HG02588 (cell line): ENCODE measurements at regions not wholly inside any gene's neighbourhood (a gene's known extent, or its start where the extent isn't known, plus 50 kb on each side); places are given as distances from the start of the nearest gene placed in this dataset.
"Not testable (repeated sequence)": the region's sequence is repeated elsewhere in the genome, so short reads cannot be mapped to it uniquely, and the experiment has no call there.

Source experiments
- ATAC-seq: cut with Tn5 transposase; IDR thresholded peaks from one replicate; pipeline ENCODE4 v1.9.1; 2021; ENCODE audit warnings: mild to moderate bottlenecking, moderate library complexity; ENCODE audit not compliant: unreplicated experiment

- not testable (repeated sequence) for ATAC-seq
Observed at GRCh38 chr18:76611750-76612045, 116.7 kb upstream of the ZNF516 start.

DNA sequence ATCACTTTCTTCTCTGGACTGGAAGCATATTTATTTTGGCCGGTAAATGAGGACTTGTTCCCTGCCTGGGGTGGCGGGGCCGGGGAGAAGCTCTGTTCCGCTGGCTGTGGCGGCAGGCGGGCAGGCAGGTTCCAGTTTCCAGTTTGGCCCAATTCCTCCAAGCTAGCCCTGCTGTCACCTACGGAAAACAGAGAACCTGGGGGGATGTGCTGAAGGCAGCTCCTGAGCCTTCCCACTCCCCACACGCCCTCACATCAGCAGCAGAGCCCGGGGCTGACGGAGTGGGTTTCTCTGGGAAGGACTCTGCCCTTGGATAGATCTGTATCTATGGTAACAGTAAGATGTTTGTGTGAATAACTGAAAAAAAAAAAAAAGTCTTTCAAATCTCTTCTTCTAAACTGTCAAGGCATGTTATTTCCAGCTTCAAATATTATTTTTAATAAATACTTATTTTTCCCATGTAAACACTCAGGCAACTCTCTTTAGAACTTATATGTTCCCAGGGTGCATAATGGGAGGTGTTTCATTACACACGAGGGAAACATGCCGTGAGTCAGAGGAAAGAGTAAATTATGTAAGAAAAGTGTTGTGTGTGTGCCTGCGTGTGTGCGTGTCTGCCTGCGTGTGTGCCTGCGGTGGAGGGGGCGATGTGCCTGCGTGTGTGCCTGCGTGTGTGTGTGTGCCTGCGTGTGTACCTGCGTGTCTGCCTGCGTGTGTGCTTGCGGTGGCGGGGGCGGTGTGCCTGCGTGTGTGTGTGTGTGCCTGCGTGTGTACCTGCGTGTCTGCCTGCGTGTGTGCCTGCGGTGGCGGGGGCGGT lies 116.1 kb upstream of the ZNF516 start:
- ATAC-seq = no peak

- ATAC-seq = no peak
Observed at GRCh38 chr18:76610012-76610411, 115.0 kb upstream of the ZNF516 start.

DNA sequence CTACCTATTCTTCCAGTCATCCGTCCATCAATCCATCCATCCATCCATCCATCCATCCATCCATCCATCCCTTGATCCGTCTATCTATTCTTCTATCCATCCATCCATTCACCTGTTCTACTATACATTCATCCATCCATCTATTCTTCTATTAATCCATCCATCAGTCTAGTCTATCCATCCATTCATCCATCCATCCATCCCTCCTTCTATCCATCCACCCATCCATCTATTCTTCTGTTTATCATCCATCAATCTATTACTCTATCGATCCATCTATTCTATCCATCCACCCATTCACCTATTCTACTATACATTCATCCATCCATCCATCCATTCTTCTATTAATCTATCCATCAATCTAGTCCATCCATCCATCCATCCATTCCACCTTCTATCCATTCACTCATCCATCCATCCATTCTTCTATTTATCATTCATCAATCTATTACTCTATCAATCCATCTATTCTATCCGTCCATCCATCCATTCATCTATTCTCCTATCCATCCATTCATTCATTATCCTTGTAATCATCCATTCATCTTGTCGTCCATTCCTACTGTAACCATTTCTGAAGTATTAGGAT lies 110.4 kb upstream of the ZNF516 start:
- no peak for ATAC-seq

DNA sequence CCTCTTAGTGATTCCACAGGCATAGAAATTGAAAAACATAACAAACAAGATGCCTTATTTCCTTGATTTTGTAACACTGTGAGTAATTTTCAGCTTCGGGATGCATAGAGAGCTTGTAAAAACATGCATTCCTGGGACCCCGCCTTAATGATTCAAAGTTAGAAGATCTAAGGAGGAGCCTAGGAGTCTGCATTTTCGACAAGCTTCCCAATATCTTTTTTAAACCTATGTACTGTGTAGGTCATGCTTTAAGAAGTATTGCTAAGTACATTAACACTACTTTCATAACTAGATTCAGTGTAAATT lies 109.8 kb upstream of the ZNF516 start:
- ATAC-seq = no peak

DNA sequence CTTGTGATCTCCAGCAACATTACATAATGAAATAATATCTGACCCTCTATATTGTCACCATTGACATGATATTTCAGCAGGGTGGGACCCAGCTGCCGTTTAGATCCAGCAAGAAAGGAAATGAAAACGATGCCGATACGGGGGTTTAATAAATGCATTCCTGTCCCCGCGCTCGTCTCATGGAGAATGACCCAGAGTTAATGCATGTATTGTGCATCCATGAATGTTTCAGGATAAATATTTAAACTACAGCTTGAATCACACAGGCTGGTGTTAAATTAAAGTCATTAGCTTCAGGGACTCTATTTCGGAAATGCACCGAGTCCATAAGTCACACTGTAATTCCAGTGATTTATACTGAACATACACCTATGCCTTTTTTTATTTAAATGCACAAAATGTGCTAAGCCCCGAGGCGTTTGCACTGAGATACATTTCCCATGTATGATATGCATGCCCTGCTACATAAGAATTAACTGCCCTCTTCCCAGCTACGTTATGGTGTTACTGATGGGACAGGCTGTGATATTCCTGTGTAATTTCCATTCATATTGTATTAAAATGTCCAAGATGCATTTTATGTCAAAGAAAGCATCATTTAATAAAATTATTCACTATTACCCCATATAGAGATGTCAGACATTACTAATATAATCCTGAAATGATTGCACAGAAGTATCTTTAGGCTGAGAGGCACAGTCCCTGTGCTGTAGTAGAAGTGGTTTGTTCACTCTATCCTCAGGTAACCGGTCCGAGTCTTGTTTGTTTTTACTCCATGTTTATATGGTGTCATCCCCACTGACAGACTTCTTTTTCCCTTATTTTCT lies 109.3 kb upstream of the ZNF516 start:
- no peak for ATAC-seq

DNA sequence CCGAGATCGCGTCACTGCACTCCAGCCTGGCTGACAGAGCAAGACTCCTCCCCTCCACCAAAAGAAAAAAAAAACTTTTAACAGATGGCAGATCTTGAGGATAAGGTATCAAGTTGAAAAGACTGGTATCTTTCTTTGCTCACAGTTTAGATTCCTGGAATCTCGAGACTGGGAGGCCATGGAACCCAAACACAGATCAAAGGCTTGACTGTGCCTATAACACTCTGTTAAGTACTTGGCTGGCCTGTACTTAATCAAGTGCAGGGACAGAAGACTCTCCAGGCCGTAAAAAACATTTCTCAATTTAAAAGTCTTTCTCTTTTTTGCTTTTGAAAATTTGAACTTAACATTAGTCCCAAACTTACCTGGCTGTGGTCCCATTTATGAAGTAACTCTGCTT lies 107.1 kb upstream of the ZNF516 start:
- no peak for ATAC-seq

DNA sequence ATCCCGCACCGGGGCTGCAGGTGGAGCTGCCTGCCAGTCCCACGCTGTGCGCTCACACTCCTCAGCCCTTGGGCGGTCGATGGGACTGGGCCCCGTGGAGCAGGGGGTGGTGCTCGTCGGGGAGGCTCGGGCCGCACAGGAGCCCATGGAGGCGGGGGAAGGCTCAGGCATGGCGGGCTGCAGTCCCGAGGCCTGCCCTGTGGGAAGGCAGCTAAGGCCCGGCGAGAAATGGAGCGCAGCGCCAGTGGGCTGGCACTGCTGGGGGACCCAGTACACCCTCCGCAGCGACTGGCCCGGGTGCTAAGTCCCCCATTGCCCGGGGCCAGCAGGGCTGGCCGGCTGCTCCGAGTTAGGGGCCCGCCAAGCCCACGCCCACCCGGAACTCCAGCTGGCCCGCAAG lies 105.0 kb upstream of the ZNF516 start:
- ATAC-seq = not testable (repeated sequence)

GRCh38 chr18:76594966-76595365 lies 99.9 kb upstream of the ZNF516 start:
- ATAC-seq = no peak

DNA sequence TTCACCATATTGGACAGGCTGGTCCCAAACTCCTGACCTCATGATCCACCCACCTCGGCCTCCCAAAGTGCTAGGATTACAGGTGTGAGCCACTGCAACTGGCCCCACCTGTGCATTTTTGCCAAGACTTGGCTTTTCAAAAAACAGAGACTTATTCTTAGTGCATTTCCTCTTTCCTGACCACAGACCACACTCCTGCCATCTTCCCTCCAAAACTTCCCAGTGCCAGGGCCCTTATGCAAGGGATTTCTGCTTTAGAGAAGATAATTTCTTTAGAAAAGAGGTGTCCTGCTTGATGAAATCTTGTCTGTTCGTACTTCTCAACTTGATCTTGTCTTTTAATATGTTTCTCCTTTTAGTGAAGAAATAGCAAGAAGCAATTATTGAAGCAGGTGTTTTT lies 98.8 kb upstream of the ZNF516 start:
- no peak for ATAC-seq

DNA sequence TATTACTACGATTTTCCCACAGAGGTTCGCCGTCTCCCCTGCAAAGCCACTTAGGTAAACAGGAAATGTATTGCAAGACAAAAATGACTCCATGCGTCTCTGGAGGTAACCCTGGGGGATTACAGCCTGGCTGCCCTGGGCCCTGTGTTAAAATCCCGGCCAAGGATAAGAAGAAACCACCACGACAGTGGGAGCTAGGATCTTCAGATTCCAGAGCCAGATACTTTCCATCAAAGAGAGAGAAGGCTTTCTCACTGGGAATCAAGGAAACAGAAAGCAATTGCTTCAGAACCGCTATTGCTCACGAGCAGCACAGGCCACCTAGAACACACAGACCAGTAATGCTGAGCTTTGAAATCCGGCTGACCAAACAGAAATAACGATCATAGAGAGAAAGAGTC lies 97.9 kb upstream of the ZNF516 start:
- ATAC-seq = no peak

GRCh38 chr18:76592096-76592495 lies 97.1 kb upstream of the ZNF516 start:
- no peak for ATAC-seq

DNA sequence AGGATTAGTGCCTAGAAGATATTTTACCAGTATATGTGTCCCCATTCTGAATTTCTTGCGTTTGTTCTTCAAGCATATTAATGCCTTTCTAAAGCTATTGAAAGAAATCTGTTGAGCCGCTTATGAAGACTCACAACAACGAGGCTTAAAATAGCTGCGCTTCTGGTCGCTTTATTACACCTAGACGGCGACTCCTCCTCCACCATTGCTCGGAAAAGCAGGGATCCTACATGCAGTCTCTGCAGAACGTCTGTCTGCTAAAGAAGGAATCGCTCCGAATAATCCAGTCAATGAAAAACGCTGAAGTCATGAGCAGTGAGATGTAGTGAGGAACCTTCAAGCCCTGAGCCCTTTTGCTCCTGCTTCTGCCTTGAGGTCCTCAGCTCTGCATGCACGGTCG lies 94.8 kb upstream of the ZNF516 start:
- ATAC-seq = no peak

DNA sequence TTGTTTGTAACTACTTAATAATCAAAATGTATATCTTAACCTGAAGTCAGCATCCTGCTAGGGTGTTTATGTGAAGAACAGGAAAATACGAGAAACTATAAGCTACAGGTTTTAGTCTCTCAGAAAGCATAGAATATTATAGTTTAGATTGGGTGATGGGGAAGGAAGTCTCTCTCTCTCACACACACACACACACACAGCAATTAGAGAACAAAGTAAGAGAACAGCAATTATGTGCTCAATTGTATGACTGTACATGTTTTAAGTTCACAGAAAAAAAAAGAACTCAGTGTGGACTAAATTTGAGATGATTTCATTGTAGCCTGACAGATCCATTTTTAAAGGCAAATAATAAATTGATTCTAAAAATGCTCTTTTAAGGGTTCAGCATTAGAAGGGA lies 94.3 kb upstream of the ZNF516 start:
- ATAC-seq = no peak

GRCh38 chr18:76588601-76589226 lies 93.7 kb upstream of the ZNF516 start:
- ATAC-seq = no peak

GRCh38 chr18:76587879-76588271 lies 92.8 kb upstream of the ZNF516 start:
- ATAC-seq = no peak

DNA sequence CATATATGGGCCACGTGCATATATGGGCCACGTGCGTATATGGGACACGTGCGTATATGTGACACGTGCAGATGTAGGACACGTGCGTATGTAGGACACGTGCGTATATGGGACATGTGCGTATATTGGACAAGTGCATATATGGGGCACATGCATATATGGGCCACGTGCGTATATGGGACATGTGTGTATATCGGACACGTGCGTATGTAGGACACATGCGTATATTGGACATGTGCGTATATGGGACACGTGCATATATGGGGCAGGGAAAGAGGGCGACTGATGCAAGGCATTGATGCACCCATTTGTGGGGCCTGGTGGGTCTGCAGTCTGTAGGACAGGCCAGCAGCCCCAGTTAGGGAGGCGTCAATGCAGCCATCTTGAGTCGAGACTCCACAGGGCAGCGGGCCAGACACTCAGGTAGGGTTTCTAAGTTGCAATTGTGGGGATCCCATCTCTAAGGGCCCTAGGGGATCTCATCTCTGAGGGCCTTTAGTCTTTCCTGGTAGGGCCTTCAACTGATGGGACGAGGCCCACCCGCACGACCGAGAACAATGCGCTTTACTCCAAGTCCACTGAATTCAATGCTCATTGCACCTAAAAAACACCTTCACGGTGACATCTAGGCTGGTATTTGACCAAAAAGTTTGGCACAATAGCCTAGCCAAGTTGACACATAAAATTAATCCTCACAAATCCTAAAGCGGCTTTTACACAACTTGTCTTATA lies 92.3 kb upstream of the ZNF516 start:
- ATAC-seq = no peak

DNA sequence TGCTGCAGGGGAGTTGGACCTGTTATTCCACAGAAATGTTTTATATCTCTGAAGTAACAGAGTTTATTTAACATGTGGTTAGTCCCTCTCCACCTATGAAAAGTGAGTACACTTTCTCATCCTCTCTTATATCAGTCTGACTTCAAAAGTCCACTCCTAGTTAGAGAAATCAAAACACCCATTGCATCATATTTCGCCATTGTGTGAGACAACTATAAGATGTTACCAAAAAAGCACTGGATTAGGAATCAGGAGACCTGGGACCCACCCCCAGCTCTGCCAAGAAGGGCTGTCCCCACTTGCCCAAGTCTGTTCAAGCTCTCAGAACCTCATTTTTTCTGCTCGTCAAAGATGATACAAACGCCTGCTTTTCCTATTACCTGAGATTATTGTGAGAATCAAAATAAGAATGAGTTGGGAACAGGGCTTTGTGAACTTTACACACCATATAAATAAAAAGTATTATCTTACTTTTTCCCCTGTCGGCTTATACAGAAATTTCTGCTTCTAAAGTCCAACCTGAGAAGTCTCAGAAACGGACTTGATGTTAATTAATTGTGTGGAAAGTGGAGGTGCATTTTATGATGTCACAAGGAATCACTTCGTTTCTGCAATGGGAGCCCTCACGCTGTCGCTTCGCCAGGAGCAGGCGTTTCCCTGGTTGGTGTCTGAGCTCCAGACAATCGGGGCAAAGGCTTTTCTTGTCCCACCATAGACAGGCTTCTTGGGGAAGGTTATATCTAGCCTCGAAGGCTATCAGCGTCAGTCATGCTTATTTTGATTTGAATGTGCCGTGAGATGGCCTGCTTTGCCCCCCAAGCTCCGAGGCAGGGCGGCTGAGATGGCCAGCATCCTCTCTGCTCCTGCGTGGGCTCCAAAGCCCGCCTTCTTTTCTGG lies 89.6 kb upstream of the ZNF516 start:
- ATAC-seq = no peak

DNA sequence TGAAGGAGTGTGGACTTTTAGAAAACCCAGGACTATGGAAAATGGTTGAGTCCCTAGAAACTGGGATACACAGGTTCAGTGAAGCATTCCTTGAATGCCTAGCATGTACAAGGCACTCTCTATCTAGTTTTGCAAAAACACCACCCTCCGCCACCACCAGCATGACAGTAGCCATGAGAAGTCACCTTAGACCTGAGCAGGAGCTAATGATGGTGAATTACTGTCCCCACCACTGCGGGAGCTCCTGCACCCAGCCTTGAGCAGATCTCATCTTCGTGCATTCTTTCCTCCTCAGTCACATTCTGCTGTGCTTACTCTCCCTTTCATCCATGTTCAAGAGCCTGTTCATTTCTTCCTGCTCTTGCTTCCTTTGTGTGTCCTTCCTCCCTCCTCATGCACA lies 86.2 kb upstream of the ZNF516 start:
- no peak for ATAC-seq

GRCh38 chr18:76580288-76580962 lies 85.4 kb upstream of the ZNF516 start:
- ATAC-seq = no peak
